HG03521 (cell line): ENCODE measurements at regions not wholly inside any gene's neighbourhood (a gene's known extent, or its start where the extent isn't known, plus 50 kb on each side); places are given as distances from the start of the nearest gene placed in this dataset.

Source experiments
- ATAC-seq: cut with Tn5 transposase; IDR thresholded peaks from one replicate; pipeline ENCODE4 v1.9.1; 2021; ENCODE audit warnings: mild to moderate bottlenecking, moderate library complexity; ENCODE audit not compliant: unreplicated experiment

DNA sequence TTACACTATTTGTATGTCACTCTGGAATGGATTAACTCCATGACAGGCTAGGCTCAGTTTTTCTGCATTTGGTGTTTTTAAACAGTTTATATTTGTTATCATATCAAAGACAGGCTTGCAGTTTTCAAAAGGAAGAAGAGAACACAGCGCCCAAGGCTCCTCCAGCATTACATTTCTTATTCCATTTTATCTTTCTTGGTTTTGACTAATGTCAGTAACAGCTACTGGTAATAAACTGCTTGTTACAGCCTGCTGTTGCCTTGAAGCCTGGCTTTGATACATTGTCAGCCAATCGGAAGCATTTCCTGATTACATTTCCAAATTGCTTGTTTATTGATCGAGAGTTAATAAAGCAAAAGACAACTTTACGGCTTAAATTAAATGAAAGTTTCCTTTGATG is 166.0 kb upstream of the MDFIC start:
- ATAC-seq = no peak

DNA sequence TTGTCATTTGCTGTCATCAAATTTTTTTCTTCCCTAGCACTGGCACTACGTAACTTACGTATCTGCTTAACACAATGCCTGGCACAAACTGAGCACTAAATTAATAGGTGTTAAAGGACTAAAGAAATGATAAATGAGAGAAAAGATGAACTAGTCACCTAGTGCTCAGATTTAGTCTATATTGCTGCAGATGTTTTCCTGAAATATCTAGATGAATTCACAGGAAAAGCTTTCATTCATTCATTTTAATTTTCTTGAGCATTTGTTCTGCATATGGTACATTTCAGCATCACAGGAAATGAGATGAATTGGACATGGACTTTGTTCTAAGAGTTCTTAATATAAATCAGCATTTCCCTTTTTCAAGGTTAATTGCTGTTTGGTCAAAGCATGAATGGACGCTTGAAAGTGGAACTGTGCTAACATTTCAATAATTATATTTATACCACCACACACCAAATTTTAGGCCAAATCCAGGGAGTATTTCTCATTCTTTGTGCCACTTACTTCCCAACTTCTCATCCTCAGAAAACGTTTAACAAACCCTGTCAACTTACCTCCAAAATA is 163.2 kb upstream of the MDFIC start:
- no peak for ATAC-seq

- ATAC-seq = no peak
These were observed 162.4 kb upstream of the MDFIC start for GRCh38 chr7:114759347-114760062.

GRCh38 chr7:114760477-114760876 is 161.4 kb upstream of the MDFIC start:
- no peak for ATAC-seq

DNA sequence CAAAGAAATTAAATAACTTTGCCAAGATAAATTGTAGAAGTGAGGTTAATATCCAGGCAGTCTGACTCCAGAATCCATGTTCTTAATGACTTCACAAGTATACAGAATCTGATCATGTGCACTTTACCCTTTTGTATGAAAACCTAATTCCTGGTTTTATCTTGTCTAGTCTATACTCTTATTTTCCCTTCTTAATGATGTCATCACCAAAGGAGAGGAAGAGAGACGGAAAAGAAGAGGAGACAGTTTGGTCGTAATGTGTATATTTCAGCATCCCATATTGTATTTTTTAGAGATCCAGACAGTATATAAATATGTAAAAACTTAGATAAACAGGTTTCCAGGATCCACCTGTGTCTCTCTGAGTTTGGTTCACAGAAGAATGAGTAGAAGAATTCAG is 159.9 kb upstream of the MDFIC start:
- no peak for ATAC-seq

- no peak for ATAC-seq
These were observed 156.4 kb upstream of the MDFIC start for GRCh38 chr7:114765331-114766040.

GRCh38 chr7:114766041-114766356 is 155.9 kb upstream of the MDFIC start:
- ATAC-seq = no peak

DNA sequence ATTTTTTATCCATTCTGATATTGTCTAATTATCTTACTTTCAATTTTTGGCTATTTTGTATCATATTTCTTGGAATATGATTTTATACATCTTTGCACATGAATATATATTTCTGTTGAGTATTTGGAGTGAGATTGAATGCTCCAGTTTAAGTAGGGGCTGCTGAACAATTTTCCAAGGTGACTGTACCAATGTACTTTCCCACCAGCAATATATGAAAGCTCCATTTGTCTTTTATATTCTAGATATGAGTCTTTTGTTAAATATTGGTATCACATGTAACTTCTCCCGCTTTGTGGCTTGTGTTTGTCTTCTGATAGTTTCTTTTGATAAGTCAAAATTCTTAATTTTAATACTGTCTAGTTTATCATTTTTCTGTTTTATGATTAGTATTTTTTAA is 144.6 kb upstream of the MDFIC start:
- ATAC-seq = no peak

- no peak for ATAC-seq
These were observed 138.4 kb upstream of the MDFIC start for GRCh38 chr7:114783508-114783907.

- ATAC-seq = no peak
These were observed 137.7 kb upstream of the MDFIC start for GRCh38 chr7:114784177-114784576.

DNA sequence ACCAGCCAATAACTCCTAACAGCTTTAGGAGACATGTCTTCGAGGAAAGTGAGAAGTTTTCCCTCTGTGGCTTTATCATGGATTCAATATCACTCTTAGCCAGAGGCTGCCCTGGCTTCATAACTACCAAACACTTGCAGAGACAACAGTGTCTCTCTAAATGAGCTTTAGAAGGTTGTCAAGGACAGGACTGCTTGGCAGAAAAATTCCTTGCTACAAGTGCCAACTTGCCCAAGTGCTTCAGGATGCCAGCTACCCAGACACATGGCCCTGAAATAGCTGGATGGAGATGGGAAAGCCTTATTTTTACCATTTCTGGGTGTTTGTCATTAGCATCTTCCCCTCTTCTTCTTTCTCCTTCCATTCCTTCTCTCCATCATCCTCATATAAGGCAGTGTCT is 137.1 kb upstream of the MDFIC start:
- no peak for ATAC-seq

DNA sequence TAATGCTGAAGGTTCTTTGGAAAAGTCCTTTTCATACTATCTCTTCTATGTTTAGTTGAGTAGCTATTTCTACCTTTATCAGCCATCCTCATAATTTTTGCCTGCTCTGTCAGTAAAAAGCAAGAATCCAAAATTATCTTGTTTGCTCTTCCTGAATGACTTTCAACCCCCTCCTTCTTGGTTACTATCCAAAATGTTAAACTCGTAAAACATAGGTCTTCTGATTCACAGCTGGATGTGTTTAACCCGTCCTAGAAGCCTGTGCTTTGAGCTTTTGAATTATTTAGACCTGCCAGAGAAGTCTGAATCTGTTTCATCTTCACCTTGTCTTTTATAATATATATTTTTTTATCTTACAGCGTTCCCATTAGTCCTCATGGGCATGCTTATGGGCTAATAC is 136.4 kb upstream of the MDFIC start:
- no peak for ATAC-seq

GRCh38 chr7:114786455-114786854 is 135.4 kb upstream of the MDFIC start:
- ATAC-seq = no peak

DNA sequence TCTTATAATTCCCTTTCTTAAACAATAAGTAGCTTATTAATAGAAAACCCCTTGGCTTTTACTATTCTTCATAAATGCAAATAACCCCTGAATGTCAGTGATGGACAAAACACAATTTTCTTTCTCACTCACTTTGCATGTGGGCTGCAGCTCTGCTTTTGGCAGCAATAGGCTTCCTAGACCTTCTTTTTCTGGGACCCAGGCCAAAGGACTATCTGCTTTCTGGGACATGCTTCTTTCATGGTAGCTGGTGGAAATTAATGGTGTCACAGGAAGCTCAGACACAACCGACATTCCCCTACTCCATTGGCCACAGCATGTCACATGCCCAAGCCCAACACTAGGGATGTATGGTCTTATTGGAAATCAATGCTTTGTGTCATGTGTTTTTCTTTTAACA is 134.3 kb upstream of the MDFIC start:
- ATAC-seq = no peak

DNA sequence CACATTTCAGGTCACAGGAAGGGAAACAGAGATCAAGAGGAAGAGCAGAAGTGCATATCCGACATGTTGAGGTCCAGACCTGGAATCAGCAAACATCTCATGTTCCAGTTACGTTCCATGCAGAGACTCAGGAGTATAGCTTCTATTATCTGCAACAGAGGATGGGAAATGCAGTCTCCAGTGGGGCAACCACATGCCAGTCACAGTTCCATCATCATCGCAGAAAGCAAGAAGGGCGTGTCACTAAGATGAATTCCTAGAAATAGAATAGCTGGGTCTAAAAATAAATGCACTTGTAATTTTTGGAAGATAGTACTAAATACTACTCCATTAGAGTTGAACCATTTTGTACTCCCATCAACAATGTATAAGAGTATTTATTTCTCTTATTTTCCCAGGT is 133.2 kb upstream of the MDFIC start:
- no peak for ATAC-seq

GRCh38 chr7:114789161-114789560 is 132.7 kb upstream of the MDFIC start:
- no peak for ATAC-seq

- no peak for ATAC-seq
These were observed 132.0 kb upstream of the MDFIC start for GRCh38 chr7:114789871-114790311.

DNA sequence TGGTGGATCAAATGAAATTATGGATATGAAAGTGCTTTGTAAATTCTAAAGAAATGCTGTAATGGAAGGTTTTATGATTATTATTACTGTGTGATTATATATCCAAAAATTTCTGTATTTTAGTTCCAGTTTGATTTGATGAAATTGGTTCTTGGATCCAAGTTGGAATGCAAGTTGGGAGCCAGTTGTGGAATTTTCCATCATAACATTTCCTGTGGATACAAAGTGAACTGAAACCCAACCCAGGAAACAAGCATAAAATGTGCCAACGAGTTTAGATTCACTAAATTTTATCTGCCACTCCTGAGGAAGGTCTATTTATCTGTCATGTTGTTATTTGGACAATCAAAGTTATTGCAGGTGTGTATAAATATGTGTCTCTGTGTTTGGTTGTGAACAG is 131.4 kb upstream of the MDFIC start:
- no peak for ATAC-seq

DNA sequence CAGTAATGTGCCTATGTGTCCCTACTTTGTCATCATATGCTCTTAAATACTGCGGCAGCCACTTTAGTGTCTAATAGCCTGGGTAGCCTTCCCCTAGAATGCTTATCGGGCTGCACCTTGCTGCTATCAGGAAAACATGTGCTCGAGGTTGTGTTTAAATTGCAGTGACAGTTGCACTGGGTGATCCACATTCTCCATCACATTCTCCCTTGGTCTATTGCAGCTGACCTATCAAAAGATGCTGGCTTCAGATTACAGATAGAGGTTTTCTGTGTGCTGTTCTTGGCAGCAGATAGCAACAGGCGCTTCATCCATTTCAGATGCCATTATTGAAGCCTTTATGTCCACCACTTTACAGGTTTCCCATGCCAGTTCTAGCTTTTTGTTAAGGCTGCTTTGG is 130.1 kb upstream of the MDFIC start:
- no peak for ATAC-seq

- no peak for ATAC-seq
These were observed 128.6 kb upstream of the MDFIC start for GRCh38 chr7:114793155-114793845.

GRCh38 chr7:114795475-114795874 is 126.4 kb upstream of the MDFIC start:
- ATAC-seq = no peak

- no peak for ATAC-seq
These were observed 122.3 kb upstream of the MDFIC start for GRCh38 chr7:114799628-114800028.
